HG02885 (cell line): ENCODE measurements at regions not wholly inside any gene's neighbourhood (a gene's known extent, or its start where the extent isn't known, plus 50 kb on each side); places are given as distances from the start of the nearest gene placed in this dataset.
"Not testable (repeated sequence)": the region's sequence is repeated elsewhere in the genome, so short reads cannot be mapped to it uniquely, and the experiment has no call there.

Experiments used
- ATAC-seq: cut with Tn5 transposase; IDR thresholded peaks from one replicate; pipeline ENCODE4 v1.9.1; 2021; ENCODE audit warnings: mild to moderate bottlenecking; ENCODE audit not compliant: unreplicated experiment, poor library complexity

DNA sequence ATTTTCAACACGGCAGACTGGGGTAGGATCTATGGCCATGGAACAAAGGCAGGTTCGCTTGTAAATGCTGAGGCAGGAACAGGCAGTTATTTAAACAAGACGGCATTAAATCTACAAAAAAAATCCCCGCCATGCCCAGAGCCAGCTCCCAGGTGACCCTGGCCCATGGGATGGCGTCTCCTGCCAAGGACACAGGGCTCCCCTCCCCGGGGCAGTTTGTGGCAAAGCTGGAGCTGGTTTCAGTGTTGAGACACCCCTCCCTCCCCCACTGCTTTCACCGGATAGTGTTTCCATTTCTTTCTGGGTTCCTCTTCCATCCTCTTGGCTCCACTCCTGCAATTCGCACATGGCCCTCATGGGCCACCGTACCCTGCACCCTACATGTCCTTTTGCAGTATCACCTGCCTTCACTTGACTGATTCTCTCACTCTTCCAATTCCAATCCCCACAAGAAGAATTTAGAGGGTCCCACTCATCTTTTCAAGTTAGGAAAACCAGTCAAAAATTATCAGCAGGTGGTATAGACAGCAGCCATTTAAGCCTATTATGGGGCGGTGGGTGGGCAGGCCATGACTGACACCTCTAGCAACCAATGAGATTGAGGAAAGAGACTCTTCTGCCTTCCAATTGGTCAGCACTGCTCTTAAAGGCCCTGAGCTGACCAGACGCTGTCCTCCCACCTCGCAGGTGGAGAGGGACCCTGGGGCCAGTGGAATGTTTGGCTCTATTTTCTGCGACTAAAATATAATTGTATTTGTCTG lies 52.0 kb downstream of the OLIG1 start:
- no peak for ATAC-seq

GRCh38 chr21:33122507-33122906 lies 52.6 kb downstream of the OLIG1 start:
- ATAC-seq, result no peak

DNA sequence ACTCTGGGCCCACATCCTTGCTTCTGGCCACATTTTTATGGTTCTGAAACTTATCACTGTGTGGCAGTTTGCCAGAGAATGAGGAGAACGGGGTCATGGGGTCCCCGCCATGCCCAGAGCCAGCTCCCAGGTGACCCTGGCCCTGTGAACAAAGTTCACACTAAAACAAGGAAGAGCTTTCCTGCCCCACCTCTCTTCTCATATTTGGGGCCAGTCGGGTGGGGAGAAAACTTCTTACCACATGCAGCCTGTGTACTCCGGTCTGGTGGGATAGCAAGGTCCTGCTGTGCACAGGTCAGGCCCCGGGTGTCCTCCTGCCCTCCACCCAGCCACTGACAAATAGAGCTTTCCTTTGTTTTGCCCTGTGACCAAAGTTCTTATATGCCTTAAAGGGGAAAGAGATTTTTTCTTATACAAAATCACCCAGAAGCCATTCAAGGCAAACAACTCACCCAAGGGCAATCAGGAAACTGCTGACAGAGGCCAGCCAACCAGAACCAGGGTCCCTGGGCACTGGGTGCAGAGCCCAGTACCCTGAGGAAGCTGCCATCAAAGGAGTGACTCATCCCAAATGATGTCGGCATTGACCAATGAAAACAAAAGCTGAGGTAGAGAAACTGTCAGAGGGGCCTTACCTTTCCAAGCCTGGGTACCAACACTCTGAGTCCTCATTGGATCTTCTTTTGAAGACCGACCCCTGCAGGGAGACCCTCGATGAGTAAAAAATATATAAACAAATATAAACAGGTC lies 53.6 kb downstream of the OLIG1 start:
- no peak for ATAC-seq

DNA sequence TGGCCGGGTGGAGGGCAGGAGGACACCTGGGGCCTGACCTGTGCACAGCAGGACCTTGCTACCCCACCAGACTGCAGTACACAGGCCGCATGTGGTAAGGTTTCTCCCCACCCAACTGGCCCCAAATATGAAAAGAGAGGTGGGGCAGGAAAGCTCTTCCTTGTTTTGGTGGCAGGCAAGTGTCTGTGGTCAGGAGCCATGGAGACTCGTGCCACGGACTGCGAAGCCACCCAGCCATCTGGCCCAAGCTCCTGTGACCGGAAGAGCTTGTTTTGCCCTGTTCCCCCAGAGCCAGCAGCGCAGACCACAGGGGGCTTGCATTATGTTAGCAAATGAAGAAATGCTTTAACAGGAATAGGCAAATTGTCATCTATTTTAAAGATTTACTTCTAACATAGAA lies 54.9 kb downstream of the OLIG1 start:
- ATAC-seq, result no peak

DNA sequence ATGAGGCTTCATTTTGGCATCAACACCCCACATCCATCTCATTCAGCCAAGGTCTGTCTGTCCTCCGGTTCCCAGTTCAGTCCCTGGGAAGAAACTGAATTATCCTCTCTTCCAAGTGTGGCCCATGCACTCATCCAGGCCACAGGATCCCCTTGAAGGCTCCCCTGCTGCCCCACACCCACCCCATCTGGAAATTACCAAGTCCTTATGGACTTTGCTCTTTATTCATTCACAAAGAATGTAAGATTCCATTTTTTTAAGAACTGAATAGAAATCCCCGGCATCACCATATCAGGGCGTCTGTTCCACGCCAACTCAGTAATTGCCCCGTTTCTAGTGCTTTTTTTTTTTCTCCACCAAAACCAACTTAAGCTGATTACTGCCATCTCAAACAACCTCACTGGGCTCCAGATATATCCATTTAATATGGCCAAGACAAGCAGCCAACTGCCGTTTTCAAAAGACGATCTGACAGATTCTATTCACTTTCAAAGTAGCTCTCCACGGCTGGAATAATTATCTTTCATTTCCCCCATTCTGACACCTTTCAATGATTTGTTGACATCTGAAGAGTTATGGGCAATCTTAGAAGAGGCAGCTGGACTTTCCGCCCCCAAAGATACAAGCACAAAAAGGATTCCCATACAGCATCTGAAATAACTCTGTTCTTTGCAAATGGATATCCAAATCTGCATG lies 55.9 kb downstream of the OLIG1 start:
- ATAC-seq, result no peak

- ATAC-seq, result no peak
Measured at GRCh38 chr21:33126569-33126968, 56.6 kb downstream of the OLIG1 start.

DNA sequence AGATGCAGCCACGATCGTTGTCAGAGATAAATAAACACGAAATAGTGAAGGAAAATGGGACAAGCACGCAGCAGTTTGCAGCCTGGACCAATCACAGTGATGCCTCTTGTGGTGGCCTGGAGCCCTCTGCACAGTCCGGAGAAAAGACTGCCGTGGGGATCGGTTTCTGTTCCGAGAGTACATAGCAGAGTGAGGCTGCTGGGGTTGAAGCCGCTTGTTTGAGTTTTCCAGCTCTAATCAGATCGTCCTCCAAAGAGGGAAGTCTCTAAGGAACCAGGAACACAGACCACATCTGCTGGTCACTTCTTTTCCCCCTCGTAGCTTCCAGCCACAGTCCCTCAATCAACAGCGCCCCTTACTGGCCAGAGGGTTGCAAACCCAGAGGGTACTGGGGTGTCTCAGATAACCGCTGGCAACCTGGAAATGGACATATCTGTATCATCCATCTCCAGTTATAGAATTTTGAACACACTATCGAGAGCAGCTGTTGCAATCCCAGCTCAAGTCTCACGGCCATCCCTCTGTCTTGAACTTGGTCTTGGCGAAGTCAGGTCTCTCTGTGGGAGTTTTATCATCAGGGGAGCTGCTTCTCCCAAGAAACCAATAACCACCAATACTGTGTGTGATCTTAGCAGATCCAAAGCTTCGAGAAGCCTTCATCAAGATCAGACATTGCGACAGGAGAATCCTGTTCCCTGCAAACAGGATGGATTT lies 57.4 kb downstream of the OLIG1 start:
- ATAC-seq, result peak; percentile 51

GRCh38 chr21:33127868-33128242 lies 57.9 kb downstream of the OLIG1 start:
- ATAC-seq, result no peak

GRCh38 chr21:33128538-33128937 lies 58.6 kb downstream of the OLIG1 start:
- ATAC-seq, result no peak

- no peak for ATAC-seq
Measured at GRCh38 chr21:33132054-33132453, 62.1 kb downstream of the OLIG1 start.

- ATAC-seq, result no peak
Measured at GRCh38 chr21:33133892-33134291, 64.0 kb downstream of the OLIG1 start.

DNA sequence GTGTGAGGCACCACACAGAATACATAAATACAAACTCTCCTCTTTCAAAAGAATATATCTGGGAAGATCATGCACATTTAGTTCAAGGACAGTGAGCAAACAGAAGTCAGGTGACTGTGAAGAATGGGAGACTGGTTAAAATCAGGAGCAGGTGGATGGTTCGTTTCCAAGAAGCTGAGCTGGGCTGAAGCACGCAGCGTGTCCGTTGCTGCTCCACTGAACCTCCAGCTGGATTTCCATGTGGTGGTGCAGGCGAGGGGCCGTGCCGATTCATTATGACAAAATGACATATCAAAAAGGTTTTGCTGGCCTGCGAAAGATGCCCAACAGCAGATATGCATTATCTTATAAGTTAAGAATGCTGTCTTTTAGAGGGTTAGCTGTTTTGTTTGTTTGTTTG lies 66.0 kb downstream of the OLIG1 start:
- no peak for ATAC-seq

GRCh38 chr21:33136847-33137502 lies 67.0 kb downstream of the OLIG1 start:
- ATAC-seq, result no peak

DNA sequence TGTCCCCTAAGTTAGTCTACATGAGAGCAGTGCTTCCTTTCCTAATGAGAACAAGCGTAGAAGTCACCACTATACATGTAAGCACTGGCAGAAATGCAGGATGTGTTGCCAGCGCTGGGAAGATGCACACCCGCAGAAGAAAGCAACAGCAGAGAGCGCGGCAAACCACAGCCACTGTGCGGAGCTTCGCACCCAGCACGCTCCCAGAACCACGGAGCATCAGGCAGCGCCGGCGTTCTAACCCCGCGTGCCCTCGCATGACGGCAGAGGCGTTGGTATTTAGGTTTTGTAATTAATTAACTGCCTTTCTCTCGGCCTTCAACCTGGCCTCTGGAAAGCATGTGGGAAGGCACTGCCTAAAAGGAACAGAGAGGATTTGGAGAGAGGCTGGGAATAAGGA lies 69.1 kb downstream of the OLIG1 start:
- no peak for ATAC-seq

GRCh38 chr21:33140288-33140687 lies 70.3 kb downstream of the OLIG1 start:
- ATAC-seq, result no peak

DNA sequence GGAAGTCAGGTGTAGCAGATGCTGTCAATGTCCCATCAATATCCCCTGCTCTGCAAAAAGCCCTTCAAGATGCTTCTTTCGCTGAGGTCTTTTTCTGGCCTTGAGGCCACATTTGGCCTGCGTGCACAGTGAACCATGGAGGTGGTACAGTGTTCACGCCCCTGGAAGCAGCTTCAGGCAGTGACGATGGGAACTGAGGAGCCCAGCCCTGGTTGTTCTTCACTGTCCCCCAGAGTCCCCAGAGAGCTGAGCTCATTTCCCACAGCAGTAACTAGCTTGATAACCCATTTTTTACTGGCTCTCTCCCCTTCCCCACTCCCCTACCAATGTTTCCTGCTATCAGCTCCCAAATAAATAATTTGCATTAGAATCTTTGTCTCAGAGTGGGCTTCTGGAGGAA lies 76.5 kb downstream of the OLIG1 start:
- no peak for ATAC-seq

DNA sequence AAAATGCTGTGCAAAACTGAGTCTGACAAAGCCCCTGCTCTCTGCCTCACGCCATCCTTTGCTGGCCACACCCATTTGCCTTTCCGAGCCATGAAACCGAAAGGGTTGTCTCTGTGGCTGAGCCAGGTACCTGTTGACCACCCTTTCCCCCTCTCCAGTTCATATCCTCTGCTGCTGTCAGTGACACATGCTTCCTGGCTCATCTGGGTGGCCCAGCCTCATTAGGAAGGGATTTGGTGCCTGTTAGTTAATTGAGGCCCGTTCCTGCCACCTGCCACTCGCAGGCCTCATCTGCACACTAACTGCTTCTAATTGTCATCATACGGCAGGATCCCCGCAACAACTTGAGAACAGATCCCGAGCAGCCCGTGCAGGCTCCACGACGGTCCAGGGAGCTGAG lies 79.2 kb downstream of the OLIG1 start:
- ATAC-seq, result no peak

- not testable (repeated sequence) for ATAC-seq
Measured at GRCh38 chr21:33150968-33151367, 78.8 kb upstream of the IFNAR2 start.

DNA sequence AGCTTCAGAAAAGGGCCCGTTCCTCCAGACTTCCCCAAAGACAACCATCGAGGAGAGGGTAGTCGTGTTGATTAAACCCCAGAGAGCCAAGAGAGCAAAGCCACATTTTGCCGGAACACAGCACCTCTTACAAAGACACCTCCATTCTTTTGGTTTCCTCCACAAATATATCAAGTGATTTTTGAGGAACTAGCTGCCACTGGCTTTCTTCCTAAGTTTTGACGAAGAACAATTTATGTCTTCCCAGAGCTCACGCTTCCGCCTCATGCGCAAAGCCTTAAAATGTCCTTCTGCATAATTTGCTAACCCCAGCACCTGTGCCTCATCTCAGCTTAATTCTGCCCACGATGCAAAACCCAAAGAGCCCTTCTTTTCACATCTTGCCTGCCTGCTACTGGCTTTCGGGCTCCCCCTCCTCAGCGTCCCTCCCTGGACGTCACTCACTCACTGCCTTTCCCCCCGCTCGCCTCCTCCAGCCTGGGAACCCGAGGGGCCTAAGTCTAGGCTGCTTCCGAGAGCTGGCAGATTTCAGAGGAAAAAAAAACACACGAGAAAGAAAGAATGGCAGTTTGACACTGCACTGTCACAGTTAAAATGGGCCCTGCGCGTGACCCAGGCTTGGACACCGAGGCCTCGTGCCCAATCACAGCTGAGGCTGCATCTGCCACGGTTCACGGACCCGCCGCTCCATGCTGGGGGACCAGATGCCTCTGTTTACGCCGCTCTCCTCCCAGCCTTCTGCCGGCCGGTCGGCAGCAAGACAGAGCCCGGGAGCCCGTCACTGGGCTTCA lies 77.6 kb upstream of the IFNAR2 start:
- ATAC-seq, result no peak
